ENCODE measurements at regions not wholly inside any gene's neighbourhood (a gene's known extent, or its start where the extent isn't known, plus 50 kb on each side); places are given as distances from the start of the nearest gene placed in this dataset.
"Not testable (repeated sequence)": the region's sequence is repeated elsewhere in the genome, so short reads cannot be mapped to it uniquely, and the experiment has no call there.

GRCh38 chr1:229002037-229002436 lies 266.8 kb downstream of the RHOU start:
- no peak overlapping the region for H3K27ac ChIP-seq (ENCODE audit: low read length)
- no peak overlapping the region for H3K4me3 ChIP-seq (ENCODE audit: low read length in 2 of 2)
- H3K36me3 ChIP-seq (ENCODE audit: control insufficient read depth in 2 of 2, insufficient read depth in 2 of 2, low read length in 2 of 2), result no peaks in the 10 kb centered on the region
- no peaks in the 10 kb centered on the region for H3K27me3 ChIP-seq (ENCODE audit: control insufficient read depth in 1 of 2, insufficient read depth in 2 of 2, low read length in 2 of 2)
- H3K9me3 ChIP-seq (ENCODE audit: control insufficient read depth in 2 of 2, low read length in 2 of 2), result no peaks in the 10 kb centered on the region
- H3K4me1 ChIP-seq (ENCODE audit: control insufficient read depth, insufficient read depth, low read length), result peaks cover 11% of the 10 kb centered on the region
- no peak overlapping the region for H3K9ac ChIP-seq (ENCODE audit: low read length in 2 of 2)

GRCh38 chr1:229002451-229002960 lies 267.2 kb downstream of the RHOU start:
- no peak overlapping the region for H3K9ac ChIP-seq (ENCODE audit: low read length in 2 of 2)
- H3K27ac ChIP-seq (ENCODE audit: low read length), result no peak overlapping the region
- no peaks in the 10 kb centered on the region for H3K9me3 ChIP-seq (ENCODE audit: control insufficient read depth in 2 of 2, low read length in 2 of 2)
- no peaks in the 10 kb centered on the region for H3K27me3 ChIP-seq (ENCODE audit: control insufficient read depth in 1 of 2, insufficient read depth in 2 of 2, low read length in 2 of 2)
- no peak overlapping the region for H3K4me3 ChIP-seq (ENCODE audit: low read length in 2 of 2)
- peaks cover 11% of the 10 kb centered on the region for H3K4me1 ChIP-seq (ENCODE audit: control insufficient read depth, insufficient read depth, low read length)
- H3K36me3 ChIP-seq (ENCODE audit: control insufficient read depth in 2 of 2, insufficient read depth in 2 of 2, low read length in 2 of 2), result no peaks in the 10 kb centered on the region

- no peak overlapping the region for H3K9ac ChIP-seq (ENCODE audit: low read length in 2 of 2)
- peaks cover 11% of the 10 kb centered on the region for H3K4me1 ChIP-seq (ENCODE audit: control insufficient read depth, insufficient read depth, low read length)
- peak overlapping the region; percentile 67 for H3K27ac ChIP-seq (ENCODE audit: low read length)
- H3K4me3 ChIP-seq (ENCODE audit: low read length in 2 of 2), result no peak overlapping the region
- H3K27me3 ChIP-seq (ENCODE audit: control insufficient read depth in 1 of 2, insufficient read depth in 2 of 2, low read length in 2 of 2), result no peaks in the 10 kb centered on the region
- H3K36me3 ChIP-seq (ENCODE audit: control insufficient read depth in 2 of 2, insufficient read depth in 2 of 2, low read length in 2 of 2), result no peaks in the 10 kb centered on the region
- no peaks in the 10 kb centered on the region for H3K9me3 ChIP-seq (ENCODE audit: control insufficient read depth in 2 of 2, low read length in 2 of 2)
Measured at GRCh38 chr1:229003233-229004031, 267.5 kb upstream of the RAB4A start.

GRCh38 chr1:229004066-229004833 lies 266.7 kb upstream of the RAB4A start:
- Histone ChIP-seq H3K9ac (ENCODE audit: low read length in 2 of 2) (no peak overlapping the region), H3K36me3 (ENCODE audit: control insufficient read depth in 2 of 2, insufficient read depth in 2 of 2, low read length in 2 of 2) (no peaks in the 10 kb centered on the region), H3K27ac (ENCODE audit: low read length) (peak overlapping the region; percentile 67)

GRCh38 chr1:229005097-229005496 lies 265.8 kb upstream of the RAB4A start:
- no peaks in the 10 kb centered on the region for H3K36me3 ChIP-seq (ENCODE audit: control insufficient read depth in 2 of 2, insufficient read depth in 2 of 2, low read length in 2 of 2)
- H3K27me3 ChIP-seq (ENCODE audit: control insufficient read depth in 1 of 2, insufficient read depth in 2 of 2, low read length in 2 of 2), result no peaks in the 10 kb centered on the region
- H3K9ac ChIP-seq (ENCODE audit: low read length in 2 of 2), result no peak overlapping the region
- no peak overlapping the region for H3K4me3 ChIP-seq (ENCODE audit: low read length in 2 of 2)
- no peak overlapping the region for H3K27ac ChIP-seq (ENCODE audit: low read length)
- peaks cover 11% of the 10 kb centered on the region for H3K4me1 ChIP-seq (ENCODE audit: control insufficient read depth, insufficient read depth, low read length)
- H3K9me3 ChIP-seq (ENCODE audit: control insufficient read depth in 2 of 2, low read length in 2 of 2), result no peaks in the 10 kb centered on the region

More at GRCh38 chr1:229004066-229004833, 266.7 kb upstream of the RAB4A start:
- Histone ChIP-seq H3K27me3 (ENCODE audit: control insufficient read depth in 1 of 2, insufficient read depth in 2 of 2, low read length in 2 of 2) (no peaks in the 10 kb centered on the region), H3K4me3 (ENCODE audit: low read length in 2 of 2) (no peak overlapping the region), H3K4me1 (ENCODE audit: control insufficient read depth, insufficient read depth, low read length) (peaks cover 11% of the 10 kb centered on the region), H3K9me3 (ENCODE audit: control insufficient read depth in 2 of 2, low read length in 2 of 2) (no peaks in the 10 kb centered on the region)

- no peaks in the 10 kb centered on the region for H3K9me3 ChIP-seq (ENCODE audit: control insufficient read depth in 2 of 2, low read length in 2 of 2)
- H3K36me3 ChIP-seq (ENCODE audit: control insufficient read depth in 2 of 2, insufficient read depth in 2 of 2, low read length in 2 of 2), result no peaks in the 10 kb centered on the region
- H3K4me1 ChIP-seq (ENCODE audit: control insufficient read depth, insufficient read depth, low read length), result peaks cover 11% of the 10 kb centered on the region
- no peak overlapping the region for H3K27ac ChIP-seq (ENCODE audit: low read length)
- H3K4me3 ChIP-seq (ENCODE audit: low read length in 2 of 2), result no peak overlapping the region
- H3K9ac ChIP-seq (ENCODE audit: low read length in 2 of 2), result no peak overlapping the region
- H3K27me3 ChIP-seq (ENCODE audit: control insufficient read depth in 1 of 2, insufficient read depth in 2 of 2, low read length in 2 of 2), result no peaks in the 10 kb centered on the region
Measured at GRCh38 chr1:229005556-229005955, 265.4 kb upstream of the RAB4A start.

GRCh38 chr1:229006121-229006870 lies 264.6 kb upstream of the RAB4A start:
- Histone ChIP-seq H3K4me1 (ENCODE audit: control insufficient read depth, insufficient read depth, low read length) (peaks cover 11% of the 10 kb centered on the region), H3K36me3 (ENCODE audit: control insufficient read depth in 2 of 2, insufficient read depth in 2 of 2, low read length in 2 of 2) (no peaks in the 10 kb centered on the region), H3K27me3 (ENCODE audit: control insufficient read depth in 1 of 2, insufficient read depth in 2 of 2, low read length in 2 of 2) (no peaks in the 10 kb centered on the region), H3K4me3 (ENCODE audit: low read length in 2 of 2) (no peak overlapping the region), H3K27ac (ENCODE audit: low read length) (no peak overlapping the region), H3K9me3 (ENCODE audit: control insufficient read depth in 2 of 2, low read length in 2 of 2) (no peaks in the 10 kb centered on the region), H3K9ac (ENCODE audit: low read length in 2 of 2) (no peak overlapping the region)

GRCh38 chr1:229007167-229007566 lies 263.7 kb upstream of the RAB4A start:
- Histone ChIP-seq H3K9me3 (ENCODE audit: control insufficient read depth in 2 of 2, low read length in 2 of 2) (no peaks in the 10 kb centered on the region), H3K4me3 (ENCODE audit: low read length in 2 of 2) (no peak overlapping the region), H3K36me3 (ENCODE audit: control insufficient read depth in 2 of 2, insufficient read depth in 2 of 2, low read length in 2 of 2) (no peaks in the 10 kb centered on the region), H3K9ac (ENCODE audit: low read length in 2 of 2) (no peak overlapping the region), H3K27ac (ENCODE audit: low read length) (no peak overlapping the region), H3K27me3 (ENCODE audit: control insufficient read depth in 1 of 2, insufficient read depth in 2 of 2, low read length in 2 of 2) (no peaks in the 10 kb centered on the region), H3K4me1 (ENCODE audit: control insufficient read depth, insufficient read depth, low read length) (peaks cover 11% of the 10 kb centered on the region)

GRCh38 chr1:229007701-229008100 lies 263.2 kb upstream of the RAB4A start:
- H3K9ac ChIP-seq (ENCODE audit: low read length in 2 of 2), result no peak overlapping the region
- H3K4me3 ChIP-seq (ENCODE audit: low read length in 2 of 2), result no peak overlapping the region
- H3K27ac ChIP-seq (ENCODE audit: low read length), result no peak overlapping the region
- H3K36me3 ChIP-seq (ENCODE audit: control insufficient read depth in 2 of 2, insufficient read depth in 2 of 2, low read length in 2 of 2), result no peaks in the 10 kb centered on the region
- H3K27me3 ChIP-seq (ENCODE audit: control insufficient read depth in 1 of 2, insufficient read depth in 2 of 2, low read length in 2 of 2), result no peaks in the 10 kb centered on the region
- peaks cover 11% of the 10 kb centered on the region for H3K4me1 ChIP-seq (ENCODE audit: control insufficient read depth, insufficient read depth, low read length)
- no peaks in the 10 kb centered on the region for H3K9me3 ChIP-seq (ENCODE audit: control insufficient read depth in 2 of 2, low read length in 2 of 2)

GRCh38 chr1:229008347-229008746 lies 262.6 kb upstream of the RAB4A start:
- not testable (repeated sequence) for H3K27me3 ChIP-seq (ENCODE audit: control insufficient read depth in 1 of 2, insufficient read depth in 2 of 2, low read length in 2 of 2); H3K36me3 ChIP-seq (ENCODE audit: control insufficient read depth in 2 of 2, insufficient read depth in 2 of 2, low read length in 2 of 2); H3K9ac ChIP-seq (ENCODE audit: low read length in 2 of 2); H3K4me3 ChIP-seq (ENCODE audit: low read length in 2 of 2); H3K9me3 ChIP-seq (ENCODE audit: control insufficient read depth in 2 of 2, low read length in 2 of 2); H3K4me1 ChIP-seq (ENCODE audit: control insufficient read depth, insufficient read depth, low read length); H3K27ac ChIP-seq (ENCODE audit: low read length)

Data from stomach smooth muscle (tissue), 2 donors.